CD4-positive, alpha-beta T cell treated with Interleukin-2 at 100 ng/mL for 4 hours (primary cell): ENCODE measurements at regions not wholly inside any gene's neighbourhood (a gene's known extent, or its start where the extent isn't known, plus 50 kb on each side); places are given as distances from the start of the nearest gene placed in this dataset.

Source experiments
- DNase-seq: peaks from one replicate; pipeline ENCODE4 v3.0.0-alpha.2; 2020; ENCODE audit warnings: low spot score

- no peak for DNase-seq
Observed at GRCh38 chr10:78186572-78186971, 152.9 kb downstream of the RPS24 start.

GRCh38 chr10:78187371-78187770 lies 153.7 kb downstream of the RPS24 start:
- DNase-seq = no peak

- no peak for DNase-seq
Observed at GRCh38 chr10:78188446-78188845, 154.8 kb downstream of the RPS24 start.

GRCh38 chr10:78190051-78190825 lies 156.6 kb downstream of the RPS24 start:
- no peak for DNase-seq

DNA sequence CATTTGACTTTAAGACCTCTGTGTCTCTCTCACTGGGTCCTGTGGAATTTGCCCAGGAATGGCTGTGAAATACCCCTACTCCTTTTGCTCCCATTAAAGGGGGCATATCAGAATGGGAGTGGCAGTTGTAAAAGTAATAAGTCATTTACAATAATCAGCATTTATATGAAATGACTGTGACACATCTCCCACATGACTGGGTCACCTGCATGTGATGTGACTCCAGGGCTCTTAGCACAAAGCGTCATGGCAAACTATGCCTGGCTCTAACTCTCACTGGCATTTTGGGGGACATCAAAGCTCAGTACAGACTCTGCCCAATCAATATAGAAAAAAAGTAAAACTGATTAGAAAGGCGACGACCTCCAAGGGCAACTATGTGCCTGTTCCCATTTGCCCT lies 157.6 kb downstream of the RPS24 start:
- DNase-seq = no peak

DNA sequence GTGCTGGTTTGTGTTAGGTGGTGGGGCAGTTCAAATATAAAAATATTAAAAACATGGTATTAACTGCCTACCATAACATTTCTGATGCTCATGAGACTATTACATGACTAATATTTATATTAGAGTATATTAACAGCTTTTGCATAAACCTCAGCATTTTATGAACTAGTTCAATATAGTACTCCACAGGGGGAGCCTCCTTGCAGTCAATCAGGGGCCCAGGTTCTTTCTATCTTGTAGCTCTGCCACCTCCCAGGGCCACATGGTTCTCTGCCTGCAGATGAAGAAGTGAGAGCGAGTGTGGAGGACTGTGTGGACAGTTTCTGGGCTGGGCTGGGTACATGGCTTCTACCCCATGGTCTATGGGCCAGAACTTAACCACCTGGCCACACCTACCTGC lies 159.5 kb downstream of the RPS24 start:
- no peak for DNase-seq

GRCh38 chr10:78194050-78194449 lies 160.4 kb downstream of the RPS24 start:
- DNase-seq = no peak

- no peak for DNase-seq
Observed at GRCh38 chr10:78194539-78195402, 161.1 kb downstream of the RPS24 start.

GRCh38 chr10:78196396-78196795 lies 162.7 kb downstream of the RPS24 start:
- no peak for DNase-seq

DNA sequence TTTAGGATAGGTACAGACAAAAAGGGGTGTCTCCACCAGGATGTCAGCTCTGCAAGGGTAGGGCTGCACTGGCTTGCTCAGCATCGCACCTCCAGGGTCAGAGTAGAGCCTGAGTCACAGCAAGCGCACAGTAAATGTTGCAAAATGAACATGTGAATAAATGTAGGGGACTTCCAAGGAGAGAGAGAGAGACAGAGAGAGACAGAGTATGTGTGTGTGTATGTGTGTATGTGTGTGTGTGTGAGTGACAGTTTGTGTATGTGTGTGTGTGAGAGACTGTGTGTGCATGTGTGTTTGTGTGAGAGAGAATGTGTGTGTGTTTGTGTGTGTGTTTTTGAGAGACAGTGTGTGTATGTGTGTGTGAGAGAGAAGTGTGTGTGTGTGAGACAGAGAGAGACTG lies 163.3 kb downstream of the RPS24 start:
- DNase-seq = no peak

GRCh38 chr10:78197628-78198272 lies 164.1 kb downstream of the RPS24 start:
- DNase-seq = no peak

DNA sequence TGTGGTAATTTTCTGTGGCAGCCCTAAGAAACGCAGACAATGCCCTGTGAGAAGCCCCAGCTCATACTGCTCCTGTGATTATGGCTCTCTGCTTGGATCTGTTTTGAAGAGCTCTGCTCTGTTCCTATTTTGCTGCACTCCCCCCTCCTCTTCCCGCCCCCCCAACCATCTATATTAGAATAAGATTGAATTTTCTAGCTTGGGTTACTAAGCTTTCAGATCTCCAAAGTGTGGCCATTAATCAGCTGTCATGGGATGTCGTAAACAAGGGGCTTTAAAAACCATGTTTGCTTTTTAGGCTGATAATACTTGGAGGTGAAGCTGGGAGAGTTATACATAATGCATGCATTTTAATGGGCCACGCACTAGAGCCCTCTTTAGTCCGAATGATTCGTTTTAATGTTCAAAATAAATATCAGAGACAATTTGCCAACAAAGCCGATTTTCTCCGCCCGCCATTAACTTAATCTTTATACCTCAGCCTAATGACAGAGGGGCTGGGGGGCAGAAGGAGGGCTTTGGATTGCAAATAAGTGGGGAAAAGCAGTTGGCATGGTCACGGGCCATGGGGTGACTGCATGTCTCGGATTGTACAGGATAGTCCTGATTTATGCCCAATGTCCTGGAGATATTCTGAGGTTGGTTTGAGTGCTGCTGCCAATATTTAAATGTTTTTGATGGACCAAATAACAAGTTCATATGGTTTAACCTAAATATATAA lies 165.5 kb downstream of the RPS24 start:
- DNase-seq = no peak

DNA sequence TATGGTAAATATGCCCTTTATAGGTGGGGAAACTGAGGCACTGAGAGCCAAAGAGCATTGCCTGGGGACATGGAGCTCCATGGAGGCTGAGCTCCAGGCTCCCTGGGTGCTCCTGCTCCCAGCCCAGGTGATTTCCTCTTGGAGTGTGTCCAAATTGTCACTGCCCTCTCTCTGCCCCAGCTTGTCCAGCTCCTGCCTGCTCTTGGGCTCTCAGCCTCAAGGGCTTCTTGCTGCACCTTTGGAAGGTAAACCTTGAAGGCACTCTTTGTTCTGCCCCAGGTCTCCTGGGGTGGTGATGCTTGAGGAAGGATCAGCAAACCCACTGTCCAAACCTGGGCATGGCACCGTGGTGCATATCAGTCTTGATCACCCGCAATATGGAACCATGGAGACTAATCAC lies 166.1 kb downstream of the RPS24 start:
- DNase-seq = no peak

DNA sequence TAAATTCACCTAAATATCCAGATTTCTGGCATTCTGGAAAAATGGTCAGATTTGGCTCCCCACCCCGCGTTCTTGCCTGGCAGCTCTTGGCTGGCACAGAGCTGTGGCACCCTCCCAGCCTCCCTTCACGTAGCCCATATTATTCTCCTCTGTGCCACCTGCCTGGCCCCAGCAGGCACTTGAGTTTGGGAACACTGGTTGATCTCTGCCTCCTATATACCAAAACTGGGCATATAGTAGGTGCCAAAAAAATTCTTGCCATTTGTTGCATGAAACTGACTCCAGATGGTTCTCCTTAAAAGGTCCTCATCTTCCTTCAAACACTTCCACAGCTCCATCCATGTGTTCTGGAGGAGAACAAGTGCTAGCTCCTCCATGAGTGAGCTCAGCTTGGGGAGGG lies 167.0 kb downstream of the RPS24 start:
- DNase-seq = no peak

DNA sequence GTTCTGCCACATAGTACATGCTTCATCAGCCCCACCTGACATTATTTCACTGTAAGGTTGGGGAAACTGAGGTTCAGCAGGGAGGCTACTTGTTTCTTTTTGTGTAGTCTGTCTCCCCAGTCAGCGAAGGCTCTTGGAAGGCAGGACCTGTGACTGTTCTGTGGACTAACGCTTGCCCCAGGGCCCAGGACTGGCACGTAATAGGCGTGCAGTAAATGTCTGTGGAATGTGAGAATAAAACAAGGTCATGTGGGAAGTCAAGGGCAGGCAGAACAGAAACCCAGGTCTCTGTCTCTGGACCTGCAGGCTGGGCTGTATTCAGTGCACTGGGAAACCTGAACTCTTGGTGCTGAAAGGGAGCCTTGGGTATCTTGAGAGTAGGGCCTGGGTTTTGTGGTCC lies 168.7 kb downstream of the RPS24 start:
- DNase-seq = no peak

DNA sequence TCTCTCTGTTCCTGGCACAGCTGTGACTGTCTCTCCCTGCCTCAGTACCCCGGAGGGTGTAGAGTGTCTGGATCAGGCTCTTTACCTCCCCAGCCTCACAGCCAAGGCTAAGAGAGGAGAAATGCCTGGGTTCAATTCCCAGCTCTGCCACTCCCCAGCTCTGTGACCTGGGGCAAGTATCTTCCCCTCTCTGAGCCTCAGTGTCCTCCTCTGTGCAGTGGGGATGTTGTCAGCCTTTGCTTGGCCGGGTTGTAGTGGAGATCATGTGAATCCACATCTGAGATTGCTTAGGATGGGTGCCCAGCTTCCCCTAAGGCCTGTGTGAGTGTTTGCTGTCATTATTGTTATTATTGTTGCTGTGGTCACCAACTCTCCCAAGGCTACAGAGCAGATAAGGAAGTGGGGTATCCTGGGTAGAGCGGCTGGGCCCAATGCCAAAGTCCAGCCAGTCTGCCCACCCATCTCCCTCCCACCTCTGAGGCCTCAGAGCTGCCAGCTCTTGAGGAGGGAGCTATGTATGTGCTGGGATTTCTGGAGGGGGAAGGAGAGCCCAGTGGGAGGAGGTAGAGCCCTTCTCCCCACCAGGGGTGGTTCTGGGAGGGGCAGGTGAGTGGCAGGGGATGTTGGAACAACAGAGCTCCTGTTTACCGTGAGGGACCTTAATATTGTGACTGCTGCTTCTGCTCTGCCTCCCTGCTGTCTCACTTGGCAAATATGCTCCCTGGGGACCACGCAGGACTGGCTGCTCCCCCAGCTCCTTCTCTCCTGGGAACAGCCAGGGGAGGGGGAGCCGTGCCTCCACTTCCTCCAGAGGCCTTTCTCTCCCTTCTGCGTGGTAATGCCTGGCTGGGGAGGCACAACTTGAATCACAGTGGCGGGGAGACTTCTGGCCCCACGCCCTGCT lies 170.5 kb downstream of the RPS24 start:
- DNase-seq = no peak

DNA sequence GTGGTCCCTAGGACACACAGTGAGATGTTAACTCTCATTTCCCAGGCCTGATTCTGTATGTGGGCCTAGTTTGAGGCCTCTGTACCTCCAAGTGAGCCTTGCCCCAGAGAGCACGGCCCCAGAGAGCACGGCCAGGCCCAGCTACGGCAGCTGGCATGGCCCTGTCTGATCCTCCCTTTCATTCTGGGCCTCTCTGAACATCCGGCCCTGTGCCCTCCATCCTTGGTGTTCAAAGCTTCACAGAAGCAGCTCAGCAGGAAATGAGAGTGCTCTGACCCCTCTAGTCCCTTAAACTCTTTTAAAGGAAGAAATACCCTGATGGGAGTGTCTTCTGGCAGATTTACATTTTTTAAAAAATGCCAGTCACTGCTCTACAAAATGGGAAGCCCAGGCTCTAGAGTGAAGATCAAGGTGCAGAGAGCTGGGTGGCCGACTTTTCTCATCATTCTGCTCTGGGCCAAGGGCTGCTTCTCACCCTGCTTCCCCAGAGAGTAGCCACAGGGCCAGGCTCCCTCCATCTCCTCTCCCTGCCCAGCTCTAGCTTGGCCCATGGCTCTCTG lies 171.9 kb downstream of the RPS24 start:
- DNase-seq = no peak

DNA sequence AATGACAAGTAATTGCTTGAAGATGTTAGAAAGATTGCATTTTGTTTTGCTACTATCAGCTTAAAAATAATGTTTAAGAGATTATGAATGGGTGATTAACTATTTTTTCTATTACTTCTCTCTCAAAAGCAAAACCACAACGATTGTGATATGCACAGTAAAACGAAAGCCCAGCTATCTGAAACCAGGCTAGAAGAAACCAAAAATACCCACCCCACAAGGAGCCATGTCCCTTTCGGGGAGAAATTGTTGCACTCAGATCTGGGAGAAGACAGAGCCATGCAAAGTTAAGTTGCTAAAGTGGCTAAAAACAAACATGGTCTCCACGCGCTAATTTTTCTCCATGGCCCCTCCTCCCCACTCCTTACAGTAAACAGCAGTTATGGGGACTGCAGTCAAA lies 173.6 kb downstream of the RPS24 start:
- DNase-seq = no peak

GRCh38 chr10:78207776-78208175 lies 174.1 kb downstream of the RPS24 start:
- DNase-seq = no peak

DNA sequence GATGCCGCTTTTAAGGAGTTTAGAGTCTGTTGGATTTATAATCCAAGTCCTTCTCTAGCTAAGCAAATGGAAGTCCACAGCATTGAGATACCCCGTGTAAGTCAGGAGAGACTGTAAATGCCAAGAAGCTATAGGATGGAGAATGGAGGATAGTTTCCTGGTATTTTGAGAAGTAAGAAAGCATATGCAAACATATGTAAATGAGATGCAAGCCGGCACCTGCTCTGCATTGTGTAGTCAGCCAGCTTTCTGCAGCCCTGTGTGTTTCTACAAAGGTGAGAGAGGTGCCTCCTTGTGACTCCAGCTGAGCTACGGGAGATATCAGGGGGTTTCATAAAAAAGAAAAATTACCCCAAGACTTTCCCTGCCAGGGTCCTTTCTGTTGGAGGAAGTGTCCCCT lies 176.3 kb downstream of the RPS24 start:
- no peak for DNase-seq

DNA sequence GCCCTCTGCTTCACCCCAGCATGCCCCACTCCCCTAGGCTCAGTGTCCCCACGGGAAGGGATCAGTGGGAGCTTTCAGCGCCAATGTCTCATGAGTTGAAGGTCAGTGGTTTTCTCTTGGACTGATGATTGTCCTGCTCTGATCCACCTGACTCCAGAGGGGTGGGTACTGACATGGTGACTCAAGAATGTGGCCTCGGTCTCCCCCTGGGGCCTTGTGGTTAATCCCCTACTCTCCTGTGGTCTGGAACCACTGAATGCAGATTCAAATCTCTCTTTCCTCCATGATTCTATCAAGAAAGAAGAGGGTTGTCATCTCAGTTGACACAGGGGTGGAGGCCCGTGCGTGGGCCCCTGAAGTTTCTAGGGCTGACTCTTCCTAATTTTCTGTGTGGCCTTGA lies 176.9 kb downstream of the RPS24 start:
- no peak for DNase-seq
